HFFc6 (cell line): ENCODE measurements at regions not wholly inside any gene's neighbourhood (a gene's known extent, or its start where the extent isn't known, plus 50 kb on each side); places are given as distances from the start of the nearest gene placed in this dataset.

Experiments
- DNase-seq: peaks from one replicate; pipeline ENCODE4 v3.0.0-alpha.2; 2018
- H3K27ac Mint-ChIP-seq: 2 replicates; pipeline ENCODE4 v1.8.0; 2020; ENCODE audit warnings: mild to moderate bottlenecking, mixed read lengths
- H3K27me3 Mint-ChIP-seq: 2 replicates; pipeline ENCODE4 v1.8.0; 2021; ENCODE audit warnings: mild to moderate bottlenecking, moderate library complexity, mixed read lengths; ENCODE audit not compliant: insufficient read depth
- H3K36me3 Mint-ChIP-seq: 2 replicates; pipeline ENCODE4 v1.8.0; 2021; ENCODE audit warnings: low read depth, mixed read lengths
- H3K4me1 Mint-ChIP-seq: 2 replicates; pipeline ENCODE4 v1.8.0; 2020; ENCODE audit warnings: low read depth, mixed read lengths
- H3K4me3 Mint-ChIP-seq: 2 replicates; pipeline ENCODE4 v1.8.0; 2020; ENCODE audit warnings: mild to moderate bottlenecking, moderate library complexity, mixed read lengths
- H3K9me3 Mint-ChIP-seq: 2 replicates; pipeline ENCODE4 v1.8.0; 2020; ENCODE audit warnings: mild to moderate bottlenecking, mixed read lengths
- CTCF ChIP-seq: fragments of 200-600 bp; sonication (generic); IDR thresholded peaks from 2 replicates; pipeline ENCODE4 v1.5.0; 2021; ENCODE audit warnings: antibody characterized with exemption, mild to moderate bottlenecking

DNA sequence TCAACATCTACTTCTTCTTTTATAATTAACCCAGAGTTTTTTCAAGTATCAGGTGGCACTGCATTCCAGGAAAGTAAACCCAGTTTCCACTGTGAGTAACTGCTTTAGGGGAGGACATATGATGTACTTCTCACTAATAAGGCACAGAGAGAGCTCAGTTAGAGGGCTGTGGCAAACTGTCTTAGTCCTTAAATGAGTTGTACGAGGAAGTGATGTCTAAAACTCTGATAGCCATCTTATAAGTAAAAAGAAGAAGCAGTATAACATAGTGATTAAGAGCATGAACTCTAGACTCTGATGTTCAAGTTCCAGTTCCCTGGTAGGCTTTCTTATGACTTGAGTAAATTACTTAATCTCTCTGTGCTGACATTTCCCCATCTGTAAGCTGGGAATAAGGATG is 58.7 kb upstream of the PTGS2 start:
- no peak for TF ChIP-seq CTCF

GRCh38 chr1:186736971-186737685 is 56.9 kb upstream of the PTGS2 start:
- no peak for TF ChIP-seq CTCF
- no peak for DNase-seq

More for the DNA sequence above, 58.7 kb upstream of the PTGS2 start:
- Mint-ChIP-seq H3K36me3 (no peaks in the 10 kb centered on the region), H3K4me1 (no peaks in the 10 kb centered on the region; the same call in 1 of the 2 replicates), H3K27ac (no peak overlapping the region), H3K4me3 (no peak overlapping the region), H3K9me3 (no peaks in the 10 kb centered on the region), H3K27me3 (no peaks in the 10 kb centered on the region)
- DNase-seq: no peak

DNA sequence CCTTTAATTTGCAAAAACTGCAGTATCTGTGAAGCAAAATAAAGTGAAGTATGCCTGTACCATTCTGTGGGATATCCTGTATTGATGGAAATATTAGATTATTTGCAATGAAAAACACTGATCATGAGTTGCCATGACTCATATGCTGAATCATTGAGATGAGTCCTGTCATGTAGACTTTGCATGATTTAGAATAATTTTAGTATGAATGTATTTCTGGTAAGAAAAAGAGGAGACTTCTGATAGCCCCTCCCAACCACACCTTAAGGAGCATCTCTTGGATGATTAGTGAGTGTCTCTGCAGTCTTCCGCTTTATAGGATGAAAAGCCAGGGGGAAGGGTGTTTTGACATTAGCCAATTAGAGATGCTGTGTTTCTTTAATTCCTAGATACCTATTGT is 55.2 kb upstream of the PTGS2 start:
- no peak overlapping the region for H3K27ac Mint-ChIP-seq
- no peak overlapping the region for H3K4me3 Mint-ChIP-seq
- H3K4me1 Mint-ChIP-seq: no peaks in the 10 kb centered on the region; the same call in 1 of the 2 replicates
- TF ChIP-seq CTCF: no peak
- H3K36me3 Mint-ChIP-seq: no peaks in the 10 kb centered on the region
- H3K9me3 Mint-ChIP-seq: no peaks in the 10 kb centered on the region
- H3K27me3 Mint-ChIP-seq: no peaks in the 10 kb centered on the region
- no peak for DNase-seq

More at GRCh38 chr1:186736971-186737685, 56.9 kb upstream of the PTGS2 start:
- no peak overlapping the region for H3K4me3 Mint-ChIP-seq
- H3K27me3 Mint-ChIP-seq: no peaks in the 10 kb centered on the region
- H3K4me1 Mint-ChIP-seq: no peaks in the 10 kb centered on the region; the same call in 1 of the 2 replicates
- no peaks in the 10 kb centered on the region for H3K36me3 Mint-ChIP-seq
- H3K9me3 Mint-ChIP-seq: no peaks in the 10 kb centered on the region
- no peak overlapping the region for H3K27ac Mint-ChIP-seq

GRCh38 chr1:186730951-186731729 is 50.9 kb upstream of the PTGS2 start:
- DNase-seq: no peak
- no peaks in the 10 kb centered on the region for H3K9me3 Mint-ChIP-seq
- H3K27ac Mint-ChIP-seq: no peak overlapping the region
- H3K4me3 Mint-ChIP-seq: no peak overlapping the region
- no peaks in the 10 kb centered on the region for H3K36me3 Mint-ChIP-seq
- no peaks in the 10 kb centered on the region; the same call in 1 of the 2 replicates for H3K27me3 Mint-ChIP-seq
- TF ChIP-seq CTCF: no peak
- no peaks in the 10 kb centered on the region for H3K4me1 Mint-ChIP-seq
